ENCODE measurements at regions not wholly inside any gene's neighbourhood (a gene's known extent, or its start where the extent isn't known, plus 50 kb on each side); places are given as distances from the start of the nearest gene placed in this dataset.

DNA sequence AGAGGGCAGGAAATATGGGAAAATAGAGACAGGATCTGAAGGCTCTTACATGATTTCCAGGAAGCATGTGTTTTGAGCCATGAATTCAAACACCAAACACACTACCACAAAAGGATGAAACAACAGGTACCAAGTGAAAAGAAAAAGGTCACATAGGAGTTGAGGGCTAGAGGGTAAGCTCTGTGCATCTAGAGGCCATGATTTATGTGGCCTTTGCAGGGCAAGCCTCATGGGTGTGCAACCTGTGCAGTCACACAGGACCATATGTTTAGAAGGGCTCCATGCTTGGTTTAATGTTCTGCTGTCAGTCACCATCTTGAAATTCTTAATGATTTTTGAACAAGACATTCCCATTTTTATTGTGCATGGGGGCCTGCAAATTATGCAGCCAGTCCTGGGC is 134.5 kb upstream of the CCDC68 start:
- TF ChIP-seq CTCF (conservative IDR thresholded peaks at IDR 0.05) = no peak

GRCh38 chr18:55093295-55093694 is 134.0 kb upstream of the CCDC68 start:
- no peak overlapping the region for H3K27ac ChIP-seq
- TF ChIP-seq CTCF (conservative IDR thresholded peaks at IDR 0.05) = no peak

More for the DNA sequence above, 134.5 kb upstream of the CCDC68 start:
- no peak overlapping the region for H3K27ac ChIP-seq

GRCh38 chr18:55092166-55092565 is 132.9 kb upstream of the CCDC68 start:
- TF ChIP-seq CTCF (conservative IDR thresholded peaks at IDR 0.05) = no peak
- H3K27ac ChIP-seq = no peak overlapping the region

DNA sequence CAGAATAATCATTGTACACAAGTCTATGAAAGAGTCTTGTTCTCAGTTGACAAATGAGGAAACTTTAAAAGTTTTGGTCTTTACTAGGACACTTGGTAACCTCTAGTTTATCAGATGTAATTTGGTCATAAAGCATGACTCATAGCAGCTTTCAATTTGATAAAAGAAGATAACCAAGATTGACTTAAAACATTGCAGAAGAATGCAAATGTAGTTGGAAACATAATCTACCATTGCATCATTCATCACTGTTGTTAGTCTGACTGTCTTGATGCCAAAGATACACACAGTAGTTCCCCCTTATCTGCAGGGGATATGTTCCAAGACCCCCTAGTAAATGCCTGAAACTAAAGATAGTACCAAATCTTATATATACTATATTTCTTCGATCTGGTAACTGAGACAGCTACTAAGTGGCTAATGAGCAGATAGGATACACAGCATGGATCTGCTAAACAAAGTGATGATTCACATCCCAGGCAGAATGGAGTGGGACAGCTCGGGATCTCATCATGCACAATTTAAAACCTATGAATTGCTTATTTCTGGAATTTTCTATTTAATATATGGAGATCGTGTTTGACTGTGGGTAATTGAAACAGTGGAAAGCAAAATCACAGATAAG is 131.4 kb upstream of the CCDC68 start:
- TF ChIP-seq CTCF (conservative IDR thresholded peaks at IDR 0.05) = no peak
- no peak overlapping the region for H3K27ac ChIP-seq

DNA sequence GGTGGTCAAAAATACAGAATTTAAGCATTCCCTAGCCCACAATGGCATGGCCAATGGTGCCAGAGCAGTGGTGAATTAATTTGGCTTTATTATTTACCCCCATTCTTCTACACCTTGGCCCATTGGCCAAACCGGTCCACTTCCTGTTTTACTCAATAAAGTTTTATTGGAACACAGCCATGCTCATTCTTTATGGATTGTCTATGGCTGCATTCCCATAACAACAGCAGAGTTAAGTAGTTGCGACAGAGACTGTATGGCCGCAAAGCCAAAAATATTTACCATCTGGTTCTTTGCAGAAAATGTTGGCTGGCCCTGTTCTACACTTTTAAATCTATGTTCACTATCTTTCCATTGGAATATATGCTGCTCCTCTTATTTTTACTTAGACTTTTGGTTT is 130.3 kb upstream of the CCDC68 start:
- H3K27ac ChIP-seq = no peak overlapping the region
- no peak for TF ChIP-seq CTCF (conservative IDR thresholded peaks at IDR 0.05)

GRCh38 chr18:55088561-55088960 is 129.3 kb upstream of the CCDC68 start:
- no peak overlapping the region for H3K27ac ChIP-seq
- no peak for TF ChIP-seq CTCF (conservative IDR thresholded peaks at IDR 0.05)

DNA sequence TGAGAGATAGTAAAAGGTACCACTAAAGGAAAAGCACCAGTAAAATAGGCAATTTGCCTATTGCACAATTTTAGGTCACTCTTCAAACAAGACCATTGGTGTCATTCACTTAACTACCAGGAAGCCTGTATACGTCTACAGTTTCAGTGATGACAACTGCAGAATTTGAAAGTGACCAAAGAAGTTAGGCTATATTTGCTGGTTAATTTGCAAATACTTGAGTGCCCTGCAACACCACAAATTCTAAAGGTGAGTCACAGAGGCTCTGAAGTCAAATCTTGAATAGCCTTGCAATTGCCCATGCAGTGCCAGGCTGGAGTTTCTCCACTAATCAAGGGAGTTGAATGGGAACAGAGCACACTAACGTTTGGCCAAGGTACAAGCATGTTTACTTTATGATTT is 128.7 kb upstream of the CCDC68 start:
- no peak overlapping the region for H3K27ac ChIP-seq
- TF ChIP-seq CTCF (conservative IDR thresholded peaks at IDR 0.05) = no peak

Measured in VCaP (cell line).